ENCODE measurements at regions not wholly inside any gene's neighbourhood (a gene's known extent, or its start where the extent isn't known, plus 50 kb on each side); places are given as distances from the start of the nearest gene placed in this dataset.
"Not testable (repeated sequence)": the region's sequence is repeated elsewhere in the genome, so short reads cannot be mapped to it uniquely, and the experiment has no call there.

DNA sequence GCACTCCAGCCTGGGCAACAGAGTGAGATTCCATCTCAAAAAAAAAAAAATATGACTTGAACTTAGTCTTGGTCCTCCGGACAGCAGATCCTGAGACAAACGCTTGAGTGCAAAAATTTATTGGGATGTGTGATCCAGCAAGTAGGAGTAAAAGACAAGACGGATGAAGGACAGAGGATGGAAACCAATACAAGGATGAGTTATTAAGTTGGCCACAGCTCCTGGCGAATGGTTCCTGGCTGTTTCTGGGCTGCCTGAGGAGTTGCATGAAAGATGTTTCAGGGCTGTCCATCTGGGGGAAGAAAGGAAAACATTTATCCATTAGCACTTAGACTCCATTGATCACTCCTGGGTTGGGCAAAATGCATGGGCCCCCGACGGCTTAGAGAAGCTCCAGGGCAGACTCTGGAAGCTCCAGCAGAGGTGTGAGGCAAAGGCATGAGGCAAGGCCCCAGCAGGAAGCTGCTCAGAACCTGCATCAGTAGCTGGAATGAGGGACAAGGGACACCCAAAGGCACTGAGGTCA, 98.3 kb upstream of the ZNF438 start:
- Histone ChIP-seq H3K4me3 (ENCODE audit: low read length in 2 of 2) (no peak overlapping the region), H3K4me1 (ENCODE audit: control insufficient read depth in 2 of 2, insufficient read depth in 2 of 2, low read length in 2 of 2) (peaks cover 9 to 32% of the 10 kb centered on the region in 2 donors), H3K36me3 (ENCODE audit: control insufficient read depth in 2 of 2, insufficient read depth in 2 of 2, low read length in 1 of 2) (no peaks in the 10 kb centered on the region), H3K27ac (ENCODE audit: low read depth in 1 of 2, low read length in 1 of 2) (no peak overlapping the region), H3K27me3 (ENCODE audit: control insufficient read depth in 2 of 2, insufficient read depth in 1 of 2, low read length in 1 of 2) (no peaks in the 10 kb centered on the region), H3K9me3 (ENCODE audit: control insufficient read depth in 2 of 2, insufficient read depth in 1 of 2, low read length in 1 of 2) (peaks cover 0 to 3% of the 10 kb centered on the region in 2 donors)
- no peak for DNase-seq (ENCODE audit: low read depth in 6 of 9, low spot score in 9 of 9)
- 98% methylated on average over 6 of the region's 6 CpGs for WGBS

DNA sequence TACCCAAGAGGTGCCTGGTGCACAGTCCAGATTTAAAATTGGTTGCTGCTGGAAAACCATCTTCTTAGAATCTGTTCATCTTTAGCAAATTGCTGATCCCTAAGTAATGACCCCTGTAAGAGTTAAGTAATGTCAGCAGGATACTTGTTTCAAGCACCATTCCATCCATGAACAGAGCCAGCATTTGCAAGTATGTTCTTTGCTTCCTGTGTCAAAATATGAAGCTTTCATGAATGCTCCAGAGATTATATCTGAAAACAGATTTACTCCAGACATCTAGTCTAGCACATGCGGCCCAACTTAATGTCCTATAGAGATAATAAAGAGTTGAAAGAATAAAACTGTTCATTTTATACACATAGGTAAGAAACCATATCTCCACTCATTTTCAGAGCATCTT, 98.7 kb upstream of the ZNF438 start:
- peaks cover 9 to 35% of the 10 kb centered on the region in 2 donors for H3K4me1 ChIP-seq (ENCODE audit: control insufficient read depth in 2 of 2, insufficient read depth in 2 of 2, low read length in 2 of 2)
- no peak overlapping the region for H3K4me3 ChIP-seq (ENCODE audit: low read length in 2 of 2)
- H3K27ac ChIP-seq (ENCODE audit: low read depth in 1 of 2, low read length in 1 of 2): no peak overlapping the region
- no peaks in the 10 kb centered on the region for H3K27me3 ChIP-seq (ENCODE audit: control insufficient read depth in 2 of 2, insufficient read depth in 1 of 2, low read length in 1 of 2)
- no peaks in the 10 kb centered on the region for H3K36me3 ChIP-seq (ENCODE audit: control insufficient read depth in 2 of 2, insufficient read depth in 2 of 2, low read length in 1 of 2)
- H3K9me3 ChIP-seq (ENCODE audit: control insufficient read depth in 2 of 2, insufficient read depth in 1 of 2, low read length in 1 of 2): peaks cover 0 to 3% of the 10 kb centered on the region in 2 donors
- WGBS: 88% methylated on average over 1 of the region's 1 CpG
- DNase-seq (ENCODE audit: low read depth in 6 of 9, low spot score in 9 of 9): no peak

DNA sequence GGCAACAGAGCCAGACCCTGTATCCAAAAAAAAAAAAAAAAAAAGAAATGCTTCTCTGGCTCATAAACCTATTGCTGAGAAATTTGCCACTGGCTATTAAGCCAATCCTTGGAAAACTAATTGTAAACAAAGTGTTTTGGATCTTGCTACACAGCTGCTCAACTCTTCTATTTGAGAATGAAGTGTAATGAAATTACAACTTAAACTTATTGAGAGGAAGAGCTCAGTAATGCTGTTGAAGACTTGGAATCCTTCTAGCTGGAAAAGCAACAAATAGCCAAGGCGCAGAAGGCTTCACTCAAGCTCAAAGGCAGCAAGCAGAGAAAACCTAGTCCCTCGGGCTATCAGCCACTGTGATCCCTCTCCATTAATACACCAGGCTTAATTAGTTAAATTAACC, 99.6 kb upstream of the ZNF438 start:
- DNase-seq (ENCODE audit: low read depth in 6 of 9, low spot score in 9 of 9): no peak
- Histone ChIP-seq H3K4me1 (ENCODE audit: control insufficient read depth in 2 of 2, insufficient read depth in 2 of 2, low read length in 2 of 2) (peaks cover 17 to 43% of the 10 kb centered on the region in 2 donors), H3K27ac (ENCODE audit: low read depth in 1 of 2, low read length in 1 of 2) (no peak overlapping the region), H3K27me3 (ENCODE audit: control insufficient read depth in 2 of 2, insufficient read depth in 1 of 2, low read length in 1 of 2) (no peaks in the 10 kb centered on the region), H3K36me3 (ENCODE audit: control insufficient read depth in 2 of 2, insufficient read depth in 2 of 2, low read length in 1 of 2) (no peaks in the 10 kb centered on the region), H3K4me3 (ENCODE audit: low read length in 2 of 2) (no peak overlapping the region), H3K9me3 (ENCODE audit: control insufficient read depth in 2 of 2, insufficient read depth in 1 of 2, low read length in 1 of 2) (peaks cover 0 to 3% of the 10 kb centered on the region in 2 donors)
- WGBS: 98% methylated on average over 2 of the region's 2 CpGs

DNA sequence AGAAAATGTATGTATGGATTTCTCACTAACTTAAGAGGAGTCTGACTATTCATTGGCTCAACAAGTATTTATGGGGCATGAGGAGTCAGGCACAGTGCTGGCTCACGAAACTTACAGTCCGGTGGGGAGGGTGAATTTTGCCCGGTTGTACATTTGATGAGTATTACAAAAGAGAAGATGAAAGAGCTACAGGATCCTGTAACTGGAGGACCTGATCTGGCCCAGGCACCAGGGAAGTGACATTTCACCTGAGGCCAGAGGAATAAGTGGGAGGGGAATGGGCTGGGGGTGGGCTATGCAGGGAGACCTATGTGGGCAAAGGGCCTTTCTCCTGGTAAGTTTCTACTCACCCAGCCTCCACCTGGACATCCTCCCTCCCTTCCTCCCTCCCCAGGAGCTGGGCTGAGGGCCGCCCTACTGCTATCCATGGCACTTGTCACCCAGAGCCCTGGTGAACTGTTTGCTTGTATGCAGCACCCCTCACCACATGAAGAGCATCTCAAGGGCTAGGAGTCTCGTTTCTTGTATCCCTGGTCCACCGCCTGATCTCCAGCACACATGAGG, 101.1 kb upstream of the ZNF438 start:
- Histone ChIP-seq H3K4me1 (ENCODE audit: control insufficient read depth in 2 of 2, insufficient read depth in 2 of 2, low read length in 2 of 2) (peaks cover 20 to 55% of the 10 kb centered on the region in 2 donors), H3K27ac (ENCODE audit: low read depth in 1 of 2, low read length in 1 of 2) (peak overlapping the region in 1 of 2 donors; percentile 95), H3K27me3 (ENCODE audit: control insufficient read depth in 2 of 2, insufficient read depth in 1 of 2, low read length in 1 of 2) (no peaks in the 10 kb centered on the region), H3K4me3 (ENCODE audit: low read length in 2 of 2) (no peak overlapping the region), H3K36me3 (ENCODE audit: control insufficient read depth in 2 of 2, insufficient read depth in 2 of 2, low read length in 1 of 2) (no peaks in the 10 kb centered on the region), H3K9me3 (ENCODE audit: control insufficient read depth in 2 of 2, insufficient read depth in 1 of 2, low read length in 1 of 2) (peaks cover 0 to 3% of the 10 kb centered on the region in 2 donors)
- no peak for DNase-seq (ENCODE audit: low read depth in 6 of 9, low spot score in 9 of 9)
- WGBS: 91% methylated on average over 6 of the region's 6 CpGs

DNA sequence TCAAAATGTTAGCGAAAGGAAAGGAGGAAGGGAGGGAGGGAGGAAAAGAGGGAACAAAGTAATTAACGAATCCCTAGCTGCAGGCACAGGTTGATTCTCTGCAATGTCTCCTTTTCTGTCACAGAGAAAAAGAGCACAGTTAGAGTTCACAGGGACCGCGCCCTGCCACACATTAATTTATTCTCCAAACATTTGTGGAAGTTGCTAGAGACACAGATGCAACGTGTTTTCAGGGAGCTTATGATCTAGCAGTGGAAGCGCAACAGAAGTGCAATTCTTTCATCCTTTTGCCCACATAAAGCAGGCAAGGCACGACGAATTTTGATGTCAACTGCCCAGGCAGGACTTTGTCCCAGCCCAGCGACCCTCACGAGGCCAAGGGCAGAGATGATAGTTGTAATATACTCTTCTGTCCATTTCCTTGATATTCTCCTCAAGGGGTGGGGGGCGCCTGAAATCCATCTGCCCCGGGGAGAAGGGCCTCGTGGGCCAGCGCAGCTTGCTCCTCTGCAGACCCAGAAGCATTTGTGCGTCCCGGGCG, 101.7 kb upstream of the ZNF438 start:
- Histone ChIP-seq H3K27me3 (ENCODE audit: control insufficient read depth in 2 of 2, insufficient read depth in 1 of 2, low read length in 1 of 2) (no peaks in the 10 kb centered on the region), H3K4me3 (ENCODE audit: low read length in 2 of 2) (peak overlapping the region; percentile 60 to 81), H3K4me1 (ENCODE audit: control insufficient read depth in 2 of 2, insufficient read depth in 2 of 2, low read length in 2 of 2) (peaks cover 23 to 60% of the 10 kb centered on the region in 2 donors), H3K36me3 (ENCODE audit: control insufficient read depth in 2 of 2, insufficient read depth in 2 of 2, low read length in 1 of 2) (no peaks in the 10 kb centered on the region), H3K27ac (ENCODE audit: low read depth in 1 of 2, low read length in 1 of 2) (peak overlapping the region; percentile 85 to 95), H3K9me3 (ENCODE audit: control insufficient read depth in 2 of 2, insufficient read depth in 1 of 2, low read length in 1 of 2) (peaks cover 0 to 3% of the 10 kb centered on the region in 2 donors)
- DNase-seq (ENCODE audit: low read depth in 6 of 9, low spot score in 9 of 9): no peak
- WGBS: 32% methylated on average over 17 of the region's 17 CpGs

DNA sequence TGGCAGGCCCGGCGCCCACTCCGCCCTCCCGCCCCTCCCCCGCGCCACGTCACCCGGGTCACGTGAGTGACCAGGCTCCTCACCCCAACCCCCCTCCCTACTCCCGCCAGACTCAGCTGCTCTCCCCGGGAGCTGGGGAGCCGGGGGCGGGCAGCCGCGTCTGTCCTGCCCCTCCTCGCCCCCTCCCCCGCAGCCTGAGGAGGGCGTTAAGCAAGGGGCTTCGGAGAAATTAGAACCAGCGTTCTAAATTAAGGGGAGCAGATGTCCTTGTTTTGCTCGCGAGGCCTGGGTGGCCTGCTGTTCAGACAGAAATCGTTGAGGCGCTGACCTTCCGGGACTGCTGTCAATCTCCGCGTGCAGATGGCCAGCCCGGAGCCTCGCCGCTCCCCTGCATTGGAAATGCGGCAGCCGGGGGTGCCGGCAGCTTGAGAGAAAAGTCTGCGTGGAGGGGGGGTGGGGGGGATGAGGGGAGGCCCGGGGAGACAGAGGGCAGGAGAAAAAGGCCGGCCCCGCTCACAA, 102.2 kb upstream of the ZNF438 start:
- Histone ChIP-seq H3K9me3 (ENCODE audit: control insufficient read depth in 2 of 2, insufficient read depth in 1 of 2, low read length in 1 of 2) (peaks cover 0 to 3% of the 10 kb centered on the region in 2 donors), H3K4me1 (ENCODE audit: control insufficient read depth in 2 of 2, insufficient read depth in 2 of 2, low read length in 2 of 2) (peaks cover 23 to 60% of the 10 kb centered on the region in 2 donors), H3K36me3 (ENCODE audit: control insufficient read depth in 2 of 2, insufficient read depth in 2 of 2, low read length in 1 of 2) (no peaks in the 10 kb centered on the region), H3K27ac (ENCODE audit: low read depth in 1 of 2, low read length in 1 of 2) (peak overlapping the region; percentile 85 to 95), H3K27me3 (ENCODE audit: control insufficient read depth in 2 of 2, insufficient read depth in 1 of 2, low read length in 1 of 2) (no peaks in the 10 kb centered on the region), H3K4me3 (ENCODE audit: low read length in 2 of 2) (peak overlapping the region; percentile 60 to 81)
- under 1% methylated on average over 37 of the region's 37 CpGs for WGBS
- peak in 7 of 9 donors; percentile 70 to 91 (median 80) for DNase-seq (ENCODE audit: low read depth in 6 of 9, low spot score in 9 of 9)

DNA sequence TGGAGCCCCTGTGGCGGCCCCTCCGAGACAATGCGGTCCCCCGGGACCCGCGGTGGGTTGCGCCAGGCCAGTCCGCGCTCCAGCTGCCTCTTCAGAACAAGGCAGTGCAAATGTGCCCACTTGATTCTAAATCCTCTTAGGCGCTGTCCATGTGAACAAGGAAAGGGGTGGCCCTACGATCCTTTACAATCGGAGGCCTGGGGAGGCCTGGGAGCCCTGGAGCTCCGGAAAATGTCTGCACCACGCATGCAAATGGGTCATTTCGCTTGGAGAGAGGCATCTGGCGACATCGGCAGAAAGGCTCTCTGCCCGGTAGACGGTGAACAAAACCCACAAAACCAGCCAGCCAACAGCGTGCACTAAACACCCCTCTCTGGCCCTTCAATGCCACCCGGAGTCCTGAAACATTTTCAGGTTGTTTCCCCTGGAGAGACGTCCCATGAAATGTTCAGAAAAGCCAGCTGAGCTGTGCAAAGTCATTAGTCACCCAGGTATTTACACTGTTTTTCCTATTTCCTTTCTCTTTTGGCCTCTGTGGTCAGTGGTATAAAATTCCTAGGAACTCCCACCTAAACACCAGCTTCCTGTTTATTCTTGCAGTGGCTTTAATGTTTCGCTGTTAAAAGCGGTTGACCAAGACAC, 102.8 kb upstream of the ZNF438 start:
- Histone ChIP-seq H3K4me3 (ENCODE audit: low read length in 2 of 2) (peak overlapping the region; percentile 60 to 81), H3K36me3 (ENCODE audit: control insufficient read depth in 2 of 2, insufficient read depth in 2 of 2, low read length in 1 of 2) (no peaks in the 10 kb centered on the region), H3K27me3 (ENCODE audit: control insufficient read depth in 2 of 2, insufficient read depth in 1 of 2, low read length in 1 of 2) (no peaks in the 10 kb centered on the region), H3K9me3 (ENCODE audit: control insufficient read depth in 2 of 2, insufficient read depth in 1 of 2, low read length in 1 of 2) (peaks cover 0 to 3% of the 10 kb centered on the region in 2 donors), H3K4me1 (ENCODE audit: control insufficient read depth in 2 of 2, insufficient read depth in 2 of 2, low read length in 2 of 2) (peaks cover 24 to 59% of the 10 kb centered on the region in 2 donors), H3K27ac (ENCODE audit: low read depth in 1 of 2, low read length in 1 of 2) (peak overlapping the region; percentile 85 to 95)
- WGBS: 9% methylated on average over 24 of the region's 24 CpGs
- peak in 1 of 9 donors; percentile 65 for DNase-seq (ENCODE audit: low read depth in 6 of 9, low spot score in 9 of 9)

DNA sequence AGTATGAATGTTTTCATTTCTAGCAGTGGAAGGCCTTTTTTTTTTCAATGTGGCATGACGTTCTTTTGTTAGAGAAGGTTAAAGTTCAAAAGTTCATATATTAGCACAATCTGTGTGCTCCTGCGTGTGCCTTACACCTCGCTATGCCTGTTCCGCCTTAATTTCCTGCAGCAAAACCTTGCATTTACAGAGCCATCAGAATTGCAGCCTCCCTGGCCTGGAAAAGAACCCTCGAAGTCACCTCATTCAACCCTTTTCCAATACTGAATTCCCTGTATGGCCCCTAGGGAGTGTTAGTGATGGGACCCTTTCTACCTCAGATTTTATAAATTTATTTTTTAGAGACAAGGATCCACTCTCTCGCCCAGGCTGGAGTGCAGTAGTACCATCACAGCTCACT, 103.5 kb upstream of the ZNF438 start:
- Histone ChIP-seq H3K9me3 (ENCODE audit: control insufficient read depth in 2 of 2, insufficient read depth in 1 of 2, low read length in 1 of 2) (peaks cover 0 to 3% of the 10 kb centered on the region in 2 donors), H3K4me3 (ENCODE audit: low read length in 2 of 2) (peak overlapping the region; percentile 60 to 81), H3K27me3 (ENCODE audit: control insufficient read depth in 2 of 2, insufficient read depth in 1 of 2, low read length in 1 of 2) (no peaks in the 10 kb centered on the region), H3K36me3 (ENCODE audit: control insufficient read depth in 2 of 2, insufficient read depth in 2 of 2, low read length in 1 of 2) (no peaks in the 10 kb centered on the region), H3K4me1 (ENCODE audit: control insufficient read depth in 2 of 2, insufficient read depth in 2 of 2, low read length in 2 of 2) (peaks cover 31 to 61% of the 10 kb centered on the region in 2 donors), H3K27ac (ENCODE audit: low read depth in 1 of 2, low read length in 1 of 2) (peak overlapping the region; percentile 53 to 95)
- 51% methylated on average over 6 of the region's 6 CpGs for WGBS
- peak in 1 of 9 donors; percentile 69 for DNase-seq (ENCODE audit: low read depth in 6 of 9, low spot score in 9 of 9)

DNA sequence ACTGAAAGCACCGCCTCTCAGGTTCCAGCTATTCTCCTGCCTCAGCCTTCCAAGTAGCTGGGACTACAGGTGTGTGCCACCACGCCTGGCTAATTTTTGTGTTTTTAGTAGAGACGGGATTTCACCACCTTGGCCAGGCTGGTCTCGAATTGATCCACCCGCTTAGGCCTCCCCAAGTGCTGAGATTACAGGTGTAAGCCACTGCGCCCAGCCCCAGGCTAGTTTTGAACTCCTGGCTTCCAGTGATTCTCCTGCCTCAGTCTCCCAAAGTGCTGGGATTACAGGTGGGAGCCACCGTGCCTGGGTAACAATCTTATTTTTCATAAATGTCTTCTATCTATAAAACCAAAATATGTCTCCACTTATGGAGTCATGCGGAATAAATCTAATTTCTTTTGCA, 104.1 kb upstream of the ZNF438 start:
- Histone ChIP-seq H3K4me3 (ENCODE audit: low read length in 2 of 2) (peak overlapping the region in 1 of 2 donors; percentile 4), H3K27ac (ENCODE audit: low read depth in 1 of 2, low read length in 1 of 2) (peak overlapping the region; percentile 68 to 95), H3K4me1 (ENCODE audit: control insufficient read depth in 2 of 2, insufficient read depth in 2 of 2, low read length in 2 of 2) (peaks cover 31 to 65% of the 10 kb centered on the region in 2 donors)
- not testable (repeated sequence) for H3K36me3 ChIP-seq (ENCODE audit: control insufficient read depth in 2 of 2, insufficient read depth in 2 of 2, low read length in 1 of 2); DNase-seq (ENCODE audit: low read depth in 6 of 9, low spot score in 9 of 9); H3K27me3 ChIP-seq (ENCODE audit: control insufficient read depth in 2 of 2, insufficient read depth in 1 of 2, low read length in 1 of 2); H3K9me3 ChIP-seq (ENCODE audit: control insufficient read depth in 2 of 2, insufficient read depth in 1 of 2, low read length in 1 of 2)
- 89% methylated on average over 8 of the region's 8 CpGs for WGBS
